HG02678 (cell line): ENCODE measurements at regions not wholly inside any gene's neighbourhood (a gene's known extent, or its start where the extent isn't known, plus 50 kb on each side); places are given as distances from the start of the nearest gene placed in this dataset.

Source experiments
- ATAC-seq: cut with Tn5 transposase; IDR thresholded peaks from one replicate; pipeline ENCODE4 v1.9.1; 2021; ENCODE audit warnings: mild to moderate bottlenecking, moderate library complexity; ENCODE audit not compliant: unreplicated experiment

DNA sequence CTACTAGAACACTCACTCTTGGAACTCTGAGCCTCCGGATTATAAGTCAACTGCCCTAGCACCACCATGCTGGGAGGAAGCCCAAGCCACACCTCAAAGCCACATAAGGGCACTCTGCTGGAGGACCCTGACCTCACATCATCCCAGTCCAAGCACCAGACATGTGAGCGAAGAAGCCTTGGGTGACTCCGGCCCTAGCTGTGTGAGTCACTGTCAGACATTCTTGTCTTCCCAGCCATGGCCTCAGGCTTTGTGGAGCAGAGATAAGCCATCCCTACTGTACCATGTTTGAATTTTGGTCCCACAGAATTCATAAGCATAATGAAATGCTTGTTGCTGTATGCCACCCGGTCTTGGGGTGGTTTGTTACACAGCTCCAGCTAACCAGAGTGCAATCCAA is 247.7 kb downstream of the SOD2 start:
- ATAC-seq, result no peak

DNA sequence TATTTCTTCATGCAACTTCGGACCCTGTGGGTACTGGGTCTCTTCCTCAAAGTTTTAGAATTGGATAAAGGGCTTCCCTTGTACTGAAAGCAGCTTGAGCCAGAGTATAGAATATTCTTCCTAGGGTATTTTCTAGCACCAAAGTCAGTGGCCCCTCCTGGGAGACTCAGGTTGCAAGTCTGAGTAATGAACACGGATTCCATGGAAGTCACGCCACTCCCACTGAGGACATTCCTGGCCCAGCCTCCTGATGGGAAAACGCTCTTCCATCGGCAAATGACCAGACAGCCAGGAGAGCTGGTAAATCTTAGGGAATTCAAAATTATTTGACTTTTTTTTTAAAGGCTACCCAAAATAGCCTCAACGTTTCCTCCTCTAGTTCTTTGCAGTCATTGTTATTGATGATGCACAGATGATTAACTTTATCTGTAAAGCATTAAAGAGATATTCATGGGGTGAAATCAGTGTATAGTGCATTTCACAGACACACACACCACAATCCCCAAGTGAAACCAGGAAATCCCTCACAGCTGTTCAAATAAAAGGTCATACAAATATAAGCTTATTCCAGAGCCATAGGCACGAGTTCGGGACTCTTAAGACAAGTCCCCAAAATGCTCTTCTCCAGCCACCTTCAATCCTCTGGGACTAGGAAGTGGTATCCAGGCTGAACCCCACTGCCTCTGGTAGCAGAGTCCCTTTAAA is 248.8 kb downstream of the SOD2 start:
- ATAC-seq, result no peak

- no peak for ATAC-seq
Observed at GRCh38 chr6:159443417-159443920, 249.6 kb downstream of the SOD2 start.

DNA sequence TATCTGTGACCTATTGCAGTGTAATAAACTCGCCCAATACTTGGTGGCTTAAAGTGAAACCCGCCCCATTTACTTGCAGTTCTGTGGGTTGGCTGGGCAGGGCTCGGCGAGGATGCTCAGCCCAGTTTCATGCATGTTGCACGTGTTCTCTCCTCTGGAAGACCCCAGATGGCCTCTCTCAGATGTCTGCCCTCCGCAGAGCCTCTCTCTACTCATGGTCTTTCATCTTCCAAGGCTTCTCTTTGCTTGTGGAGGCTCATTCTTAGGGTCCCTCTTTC is 251.4 kb downstream of the SOD2 start:
- no peak for ATAC-seq

DNA sequence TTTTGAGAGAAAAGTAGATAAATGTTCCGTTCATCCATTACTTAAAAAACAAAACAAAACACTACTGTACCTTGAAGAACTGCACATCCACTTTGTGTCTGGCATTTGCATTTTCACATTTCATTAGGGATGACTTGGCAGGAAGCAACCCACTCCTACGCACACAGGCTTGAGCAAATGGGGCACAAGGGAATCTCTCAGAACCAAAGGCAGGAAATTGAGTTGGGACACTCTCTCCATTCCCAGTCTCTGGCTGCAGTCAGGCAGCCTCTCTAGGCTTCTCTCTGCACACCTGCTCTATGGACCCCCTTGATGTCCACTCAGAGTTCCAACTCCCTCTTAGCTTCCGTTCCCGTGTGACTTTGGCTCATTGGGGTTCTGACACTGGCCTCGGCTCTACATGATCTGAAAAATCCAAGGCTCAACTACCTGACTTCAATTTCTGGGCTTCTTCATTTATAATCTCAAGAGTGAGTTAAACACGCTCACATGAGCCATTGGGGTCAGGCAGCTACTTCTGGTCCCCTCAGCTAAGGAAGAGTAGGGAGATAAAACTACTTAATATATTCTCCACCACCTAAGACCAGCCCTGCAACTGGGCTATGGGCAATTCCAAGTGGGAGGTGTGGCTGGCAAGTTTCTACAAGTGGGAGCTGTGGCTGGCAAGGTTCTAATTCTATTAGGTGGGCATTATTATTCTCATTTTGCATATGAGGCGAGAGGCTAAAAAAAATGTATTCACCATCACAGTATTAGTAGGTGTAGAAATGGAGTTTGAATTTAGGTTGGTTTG is 251.9 kb downstream of the SOD2 start:
- ATAC-seq, result no peak

DNA sequence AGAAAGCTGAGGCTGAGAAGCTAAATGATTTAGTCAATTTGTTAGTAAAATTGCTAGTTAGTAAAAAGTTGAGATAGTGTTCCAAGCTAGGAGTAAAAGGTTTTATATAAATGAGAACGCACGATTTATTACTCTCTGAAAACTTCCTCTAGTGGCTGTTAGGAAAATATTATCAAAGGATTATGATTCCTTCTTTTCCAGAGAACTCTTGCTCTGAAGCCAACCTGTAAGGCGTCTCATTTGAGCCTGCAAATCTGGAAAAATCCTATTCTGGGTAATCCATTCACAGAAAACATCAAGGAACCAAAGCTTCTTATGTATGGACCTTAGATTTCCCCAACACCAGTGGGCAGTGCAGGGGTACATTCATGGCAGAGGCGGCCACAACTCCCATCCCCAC is 252.7 kb downstream of the SOD2 start:
- no peak for ATAC-seq

- no peak for ATAC-seq
Observed at GRCh38 chr6:159439651-159440050, 253.4 kb downstream of the SOD2 start.

GRCh38 chr6:159438106-159438505 is 254.9 kb downstream of the SOD2 start:
- no peak for ATAC-seq

DNA sequence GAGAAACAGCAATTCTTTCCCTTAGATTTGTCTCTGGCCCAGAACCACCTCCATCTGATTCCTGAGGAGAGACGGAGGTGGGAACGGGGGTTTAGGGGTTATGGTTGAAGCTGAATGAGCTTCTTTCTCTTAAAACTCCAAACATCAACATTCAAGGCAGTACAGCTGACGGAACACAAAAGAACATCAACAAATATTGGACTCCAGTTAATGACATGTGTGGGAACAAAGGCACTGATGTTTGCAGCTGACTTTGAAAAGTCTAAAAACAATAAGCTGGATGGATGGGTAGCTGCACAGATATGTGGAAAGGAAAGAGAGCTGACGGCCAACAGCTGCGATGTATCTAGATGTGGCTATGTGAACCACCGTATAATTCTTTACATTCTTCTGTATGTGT is 256.5 kb downstream of the SOD2 start:
- ATAC-seq, result no peak

DNA sequence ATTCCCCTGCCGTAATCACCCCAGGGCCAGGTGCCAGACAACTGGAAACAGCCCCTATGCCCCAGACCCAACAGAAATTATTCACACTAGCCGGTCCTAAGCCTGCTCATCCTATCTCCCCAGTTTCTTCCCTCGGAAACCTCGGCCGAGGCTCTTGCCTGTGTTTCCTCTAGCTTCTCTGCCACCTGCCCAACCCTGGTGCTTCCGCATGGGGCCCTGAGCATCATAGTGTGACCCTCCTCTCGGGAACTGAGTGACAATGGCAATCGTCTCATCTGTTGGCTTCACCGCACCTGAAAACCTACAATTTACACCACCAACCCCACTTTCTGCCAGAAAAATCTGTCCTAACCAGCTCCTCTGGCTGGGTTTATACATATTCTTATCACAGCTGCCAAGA is 257.3 kb downstream of the SOD2 start:
- ATAC-seq, result no peak

DNA sequence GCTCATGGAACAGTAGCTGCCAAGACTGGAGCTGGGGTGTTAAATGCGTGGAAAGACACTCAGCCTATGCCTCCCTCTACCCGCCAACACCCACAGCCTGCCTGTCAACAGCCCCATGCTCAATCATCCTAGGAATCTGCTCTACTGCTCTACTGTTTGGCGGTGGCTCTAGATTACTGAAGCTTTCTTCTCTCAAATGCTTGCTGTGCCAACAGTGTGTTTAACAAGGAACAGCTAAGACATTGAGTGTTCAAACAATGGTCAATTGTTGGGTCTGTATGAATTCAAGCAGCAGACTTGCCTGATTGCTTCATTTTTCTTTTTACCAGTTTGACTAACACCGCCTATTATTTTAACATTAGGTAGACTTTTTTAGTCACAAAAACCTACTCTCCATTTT is 258.6 kb downstream of the SOD2 start:
- no peak for ATAC-seq

DNA sequence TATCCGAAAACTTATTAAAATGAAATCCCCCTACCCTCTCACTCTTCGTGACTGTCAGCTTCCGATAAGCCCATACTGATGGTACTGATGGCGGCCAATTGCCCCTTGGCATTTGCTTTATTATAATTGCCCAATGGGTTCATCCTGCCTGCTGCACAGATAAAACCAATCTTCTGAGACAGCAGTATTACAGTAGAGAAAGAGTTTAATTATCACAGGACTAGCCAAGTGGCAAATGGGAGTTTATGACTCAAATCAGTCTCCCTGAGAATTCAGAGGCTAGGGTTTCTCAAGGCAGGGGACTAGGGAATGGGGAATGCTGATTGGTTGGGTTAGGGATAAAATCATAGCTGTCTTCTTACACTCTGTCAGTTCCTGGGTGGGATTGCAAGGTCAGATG is 259.5 kb downstream of the SOD2 start:
- no peak for ATAC-seq

- no peak for ATAC-seq
Observed at GRCh38 chr6:159431750-159432149, 261.3 kb downstream of the SOD2 start.

- ATAC-seq, result no peak
Observed at GRCh38 chr6:159430323-159430722, 261.1 kb downstream of the FNDC1 start.

GRCh38 chr6:159429433-159429832 is 260.2 kb downstream of the FNDC1 start:
- ATAC-seq, result no peak

DNA sequence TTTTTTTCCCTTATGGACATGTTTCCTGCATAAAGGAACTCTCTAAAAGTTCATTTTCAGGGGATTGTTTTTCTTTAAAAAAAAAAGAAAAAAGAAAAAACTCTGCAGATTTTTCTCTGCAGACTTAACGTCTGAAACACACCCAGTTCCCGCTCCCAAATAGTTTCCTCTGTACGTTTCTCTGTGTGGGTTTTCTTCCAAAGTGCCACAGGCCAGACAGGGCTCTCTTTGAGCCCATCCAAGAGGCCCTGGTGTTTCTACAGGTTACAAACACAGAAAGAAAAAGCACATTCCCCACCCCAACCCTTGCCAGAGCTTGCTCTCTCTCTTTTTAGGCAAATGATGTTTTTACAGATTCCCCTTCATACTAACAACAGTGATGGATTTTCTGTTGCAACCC is 258.6 kb downstream of the FNDC1 start:
- ATAC-seq, result no peak

GRCh38 chr6:159427335-159427734 is 258.1 kb downstream of the FNDC1 start:
- ATAC-seq, result no peak

GRCh38 chr6:159425421-159425820 is 256.2 kb downstream of the FNDC1 start:
- no peak for ATAC-seq

DNA sequence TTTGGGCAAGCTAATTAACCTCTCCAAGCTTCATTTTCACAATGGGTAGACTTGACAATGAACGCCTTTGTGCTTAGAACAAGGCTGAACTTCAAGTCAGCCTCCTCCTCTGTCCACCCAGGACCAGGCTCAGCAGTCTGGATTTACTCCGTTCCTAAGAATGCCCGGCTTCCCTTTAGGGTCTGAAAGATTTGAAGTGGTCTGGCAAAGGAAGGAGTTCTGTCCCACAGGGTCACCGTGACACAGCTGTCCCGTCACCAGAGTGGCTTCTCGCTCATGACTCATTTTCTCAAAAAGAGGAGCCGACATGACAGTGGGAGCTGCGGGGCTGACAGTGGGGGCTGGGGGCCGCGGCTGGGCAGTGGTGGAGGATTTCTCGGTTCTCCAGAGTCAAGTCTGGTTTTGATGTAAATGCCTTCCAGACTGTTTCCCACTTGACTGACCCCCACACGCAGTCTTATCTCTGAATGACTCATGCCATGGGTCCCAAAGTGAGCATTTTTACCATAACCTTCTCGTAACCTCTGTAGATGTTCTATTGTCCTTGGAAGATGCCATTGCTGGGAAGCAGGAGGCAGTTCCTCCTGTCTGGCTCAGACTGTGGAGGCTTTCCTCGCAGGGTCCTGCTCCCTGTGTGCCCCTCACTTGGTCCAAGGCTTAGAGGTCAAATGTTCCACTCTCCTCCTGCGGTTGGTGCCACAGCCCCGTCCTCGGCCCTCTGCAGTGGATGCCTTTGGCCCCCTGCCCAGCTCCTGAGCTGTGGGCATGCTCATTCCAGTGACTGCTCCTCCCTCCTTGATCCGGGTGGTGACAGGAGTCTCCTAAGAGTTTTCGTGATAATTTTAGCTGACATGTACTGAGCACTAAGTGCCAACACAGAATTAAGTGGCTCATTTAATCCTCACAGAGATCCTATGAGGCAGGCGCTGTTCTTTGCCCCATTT is 253.1 kb downstream of the FNDC1 start:
- no peak for ATAC-seq

GRCh38 chr6:159421586-159421985 is 252.4 kb downstream of the FNDC1 start:
- no peak for ATAC-seq

GRCh38 chr6:159418997-159419396 is 249.8 kb downstream of the FNDC1 start:
- ATAC-seq, result no peak
